ENCODE measurements at regions not wholly inside any gene's neighbourhood (a gene's known extent, or its start where the extent isn't known, plus 50 kb on each side); places are given as distances from the start of the nearest gene placed in this dataset.

DNA sequence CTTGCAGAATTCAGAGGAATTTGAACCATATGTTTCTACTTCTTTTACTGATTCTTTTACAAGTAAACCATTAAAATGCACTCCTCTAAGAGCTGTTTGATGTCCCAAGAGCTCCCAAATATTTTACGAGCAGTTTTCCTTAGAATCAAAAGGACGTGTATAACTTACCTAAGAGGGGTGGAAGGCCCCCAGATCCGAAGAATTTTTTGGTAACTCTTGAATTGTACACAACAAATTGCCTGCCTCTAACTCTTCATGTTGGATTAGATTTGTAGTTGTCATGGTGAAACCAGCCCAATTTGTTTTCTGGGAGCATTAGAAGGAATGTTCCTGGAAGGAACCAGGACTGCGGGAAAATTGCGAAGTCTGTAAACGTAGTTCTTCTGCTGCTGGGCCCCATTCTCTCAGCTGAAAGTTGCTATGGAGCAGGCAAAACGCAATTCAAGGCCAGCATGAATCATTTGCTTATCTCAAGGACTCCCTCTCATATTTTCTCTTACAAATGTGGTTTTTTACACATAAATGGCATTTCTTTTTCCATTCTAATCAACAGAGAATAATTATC lies 124.8 kb upstream of the TMEM72 start:
- TF ChIP-seq, protein P1, sequence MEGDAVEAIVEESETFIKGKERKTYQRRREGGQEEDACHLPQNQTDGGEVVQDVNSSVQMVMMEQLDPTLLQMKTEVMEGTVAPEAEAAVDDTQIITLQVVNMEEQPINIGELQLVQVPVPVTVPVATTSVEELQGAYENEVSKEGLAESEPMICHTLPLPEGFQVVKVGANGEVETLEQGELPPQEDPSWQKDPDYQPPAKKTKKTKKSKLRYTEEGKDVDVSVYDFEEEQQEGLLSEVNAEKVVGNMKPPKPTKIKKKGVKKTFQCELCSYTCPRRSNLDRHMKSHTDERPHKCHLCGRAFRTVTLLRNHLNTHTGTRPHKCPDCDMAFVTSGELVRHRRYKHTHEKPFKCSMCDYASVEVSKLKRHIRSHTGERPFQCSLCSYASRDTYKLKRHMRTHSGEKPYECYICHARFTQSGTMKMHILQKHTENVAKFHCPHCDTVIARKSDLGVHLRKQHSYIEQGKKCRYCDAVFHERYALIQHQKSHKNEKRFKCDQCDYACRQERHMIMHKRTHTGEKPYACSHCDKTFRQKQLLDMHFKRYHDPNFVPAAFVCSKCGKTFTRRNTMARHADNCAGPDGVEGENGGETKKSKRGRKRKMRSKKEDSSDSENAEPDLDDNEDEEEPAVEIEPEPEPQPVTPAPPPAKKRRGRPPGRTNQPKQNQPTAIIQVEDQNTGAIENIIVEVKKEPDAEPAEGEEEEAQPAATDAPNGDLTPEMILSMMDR (IDR thresholded peaks at IDR 0.05): no peak
- TF ChIP-seq POLR2A (IDR thresholded peaks at IDR 0.05): no peak
- TF ChIP-seq POLR2AphosphoS5 (IDR thresholded peaks at IDR 0.05): no peak
- TF ChIP-seq EP300 (IDR thresholded peaks at IDR 0.05): no peak
